GM08714 (cell line): ENCODE measurements at regions not wholly inside any gene's neighbourhood (a gene's known extent, or its start where the extent isn't known, plus 50 kb on each side); places are given as distances from the start of the nearest gene placed in this dataset.

Experiments used
- H3K4me3 ChIP-seq: fragments of 200-500 bp; sonication (Bioruptor generic); 2 replicates; pipeline ENCODE4 v1.5.1; 2014; ENCODE audit warnings: mild to moderate bottlenecking, low read length, inconsistent platforms
- ZNF274 ChIP-seq: IDR thresholded peaks from 2 replicates; pipeline ENCODE4 v1.6.1; 2012; ENCODE audit warnings: mild to moderate bottlenecking, low read depth, low read length

DNA sequence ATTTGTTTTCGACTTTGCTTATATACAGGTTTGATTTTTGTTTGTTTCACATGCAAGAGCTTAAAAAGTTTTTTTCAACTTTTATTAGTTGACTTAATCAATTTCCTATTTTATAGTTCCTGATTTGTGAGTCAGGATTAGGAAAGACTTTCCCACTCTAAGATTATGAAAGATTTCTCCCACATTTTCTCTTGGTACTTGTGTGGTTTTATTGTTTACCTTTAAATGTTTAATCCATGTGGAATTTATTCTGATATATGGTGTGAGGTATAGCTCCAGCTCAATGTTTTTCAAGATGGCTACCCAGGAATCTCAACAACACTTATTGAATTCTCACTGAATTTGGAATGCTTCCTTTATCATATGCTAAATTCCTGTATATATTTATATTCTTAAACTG is 117.8 kb upstream of the LGALSL start:
- H3K4me3 ChIP-seq = no peak overlapping the region
- no peak for TF ChIP-seq ZNF274

DNA sequence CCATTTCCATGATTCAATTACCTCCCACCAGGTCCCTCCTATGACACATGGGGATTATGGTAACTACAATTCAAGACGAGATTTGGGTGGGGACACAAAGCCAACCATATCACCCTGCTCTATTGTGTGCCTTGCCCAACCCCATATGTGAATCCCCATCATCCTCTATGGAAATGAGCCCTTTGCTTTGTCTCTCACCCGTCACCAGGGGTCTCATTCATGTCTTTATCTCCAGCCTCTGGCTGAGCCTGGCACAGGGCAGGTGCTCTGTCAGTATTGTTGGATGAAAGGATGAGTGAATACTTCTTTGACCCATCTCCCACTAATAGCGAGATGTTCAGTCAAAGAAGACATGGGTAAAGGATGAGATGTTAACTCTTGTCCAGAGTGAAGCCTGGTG is 116.6 kb upstream of the LGALSL start:
- TF ChIP-seq ZNF274 = no peak
- no peak overlapping the region for H3K4me3 ChIP-seq

DNA sequence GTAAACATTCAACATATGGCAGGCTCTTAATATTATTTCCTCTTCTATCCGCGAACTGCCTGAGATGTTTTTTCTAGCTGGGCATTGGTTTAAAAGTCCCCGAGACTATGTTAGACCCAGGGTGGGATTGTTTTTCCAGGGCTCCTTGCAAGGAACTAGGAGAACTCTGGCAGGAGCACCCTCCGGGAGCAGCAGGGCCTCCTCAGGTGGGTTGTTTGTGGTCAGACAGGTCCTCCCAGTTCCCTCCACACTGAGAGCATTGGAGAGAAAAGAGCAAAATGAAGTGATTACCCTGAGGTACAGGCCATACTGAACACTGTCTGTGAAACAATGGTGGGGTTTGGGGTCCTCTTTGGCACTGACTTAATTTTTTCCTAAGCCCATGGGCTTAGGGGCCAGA is 115.9 kb upstream of the LGALSL start:
- no peak for TF ChIP-seq ZNF274
- H3K4me3 ChIP-seq = no peak overlapping the region

DNA sequence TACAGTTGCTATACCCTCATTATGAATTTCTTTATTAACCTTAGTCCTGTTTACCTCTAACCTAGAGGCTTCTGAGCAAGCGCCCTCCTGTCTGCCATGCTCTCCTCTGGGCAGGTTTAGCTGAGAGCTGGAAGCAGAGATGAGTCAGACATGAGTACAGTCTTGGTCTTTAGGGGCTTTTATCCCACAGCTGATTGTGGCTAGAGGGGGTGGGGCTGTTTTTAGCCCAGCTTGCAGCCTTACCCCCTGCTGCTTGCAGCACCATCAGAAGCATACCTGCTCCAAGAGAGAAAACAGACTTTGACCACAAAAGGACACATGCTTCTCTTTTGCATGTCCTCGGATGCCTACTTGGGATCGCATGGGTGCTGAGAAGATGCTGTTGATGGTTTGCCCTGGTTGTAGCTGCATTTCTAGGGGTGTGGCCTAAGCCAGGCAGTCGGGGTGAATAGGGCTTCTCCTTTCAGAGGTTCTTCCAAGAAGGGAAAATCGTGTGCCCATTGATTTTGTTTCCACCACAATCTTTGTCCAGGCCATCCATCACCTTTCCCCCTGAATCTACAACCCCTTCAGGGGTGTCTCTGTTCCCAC is 115.0 kb upstream of the LGALSL start:
- no peak for TF ChIP-seq ZNF274

DNA sequence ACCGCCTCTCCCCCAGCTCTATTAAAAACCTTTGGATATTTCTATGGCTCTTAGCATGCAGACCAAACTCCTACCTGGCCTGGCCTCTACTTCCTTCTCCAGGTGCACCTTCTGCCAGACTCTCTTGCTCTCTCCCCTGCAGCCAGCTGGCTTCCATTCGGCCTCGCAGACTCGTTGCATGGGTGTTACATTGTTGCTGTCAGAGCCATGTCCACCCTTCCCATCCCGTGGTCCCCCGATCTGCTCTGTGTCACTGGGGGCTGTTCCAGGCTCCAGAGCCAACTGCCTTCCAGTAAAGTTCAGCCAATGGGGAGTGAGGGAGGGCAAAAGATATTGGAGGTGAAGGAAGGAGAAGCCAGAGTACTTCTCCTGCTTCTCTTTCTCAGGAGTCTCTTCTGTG is 112.5 kb upstream of the LGALSL start:
- H3K4me3 ChIP-seq = no peak overlapping the region
- TF ChIP-seq ZNF274 = no peak

More for the DNA sequence above, 115.0 kb upstream of the LGALSL start:
- H3K4me3 ChIP-seq = no peak overlapping the region

DNA sequence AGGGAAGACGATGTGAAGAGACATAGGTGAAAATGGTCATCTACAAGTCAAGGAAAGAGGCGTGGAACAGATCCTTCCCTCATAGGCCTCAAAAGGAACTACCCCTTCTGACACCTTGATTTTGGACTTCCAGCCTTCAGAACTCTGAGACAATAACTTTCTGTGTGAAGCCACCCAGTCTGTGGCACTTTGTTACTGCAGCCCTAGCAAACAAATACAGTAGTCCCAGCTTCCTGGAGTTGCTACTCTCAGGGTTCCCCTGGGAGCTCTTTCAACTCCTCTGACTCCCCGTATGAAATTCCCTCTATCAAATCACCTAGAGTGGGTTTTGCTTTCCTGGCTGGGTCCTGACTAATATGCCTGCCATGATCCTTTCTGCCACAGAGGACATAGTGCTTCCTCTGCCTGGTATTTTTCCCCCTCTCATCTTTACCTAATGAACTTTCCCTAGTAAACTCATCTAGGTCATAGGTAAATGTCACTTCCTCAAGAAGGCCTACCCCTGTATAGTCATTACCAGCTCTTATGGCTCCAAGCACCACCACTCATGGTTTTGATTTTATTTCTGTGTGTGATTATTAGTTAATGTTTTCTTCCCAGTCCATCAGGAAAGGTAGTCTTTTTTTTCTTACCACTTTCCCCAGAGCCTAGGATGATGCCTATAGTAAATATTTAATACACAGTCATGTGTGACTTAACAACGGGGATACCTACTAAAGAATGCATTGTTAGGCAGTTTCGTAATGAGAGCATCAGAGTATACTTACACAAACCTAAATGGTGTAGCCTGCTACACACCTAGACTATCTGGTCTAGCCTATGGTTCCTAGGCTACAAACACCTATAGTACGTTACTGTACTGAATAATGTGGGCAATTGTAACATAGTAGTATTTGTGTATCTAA is 111.5 kb upstream of the LGALSL start:
- no peak for TF ChIP-seq ZNF274
- H3K4me3 ChIP-seq = no peak overlapping the region

DNA sequence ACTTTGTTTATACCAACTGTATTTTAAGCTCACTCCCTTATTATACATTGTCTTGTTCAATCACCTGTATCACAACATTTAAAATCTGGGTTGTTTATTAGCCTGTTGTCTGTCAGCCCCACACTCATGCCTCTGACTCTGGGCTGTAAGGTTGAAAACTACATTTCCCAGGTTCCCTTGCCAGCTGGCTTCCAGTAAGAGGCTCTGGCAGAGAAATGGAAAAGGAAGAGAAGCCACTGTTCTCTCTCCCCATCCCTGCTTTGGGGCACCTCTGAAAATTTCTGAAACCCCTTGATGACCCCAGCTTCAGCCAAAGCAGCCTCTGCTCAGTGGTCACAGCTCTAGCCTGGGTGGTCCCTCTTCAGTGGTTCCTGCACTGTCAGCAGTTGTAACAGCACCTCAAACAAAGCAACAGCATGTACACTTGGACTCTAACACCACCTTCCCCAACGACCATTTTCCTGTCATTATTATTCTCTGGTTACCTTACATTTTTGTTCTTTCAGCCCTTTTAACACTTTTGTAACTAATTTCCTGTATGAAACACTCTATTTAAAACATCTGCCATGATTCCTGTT is 108.9 kb upstream of the LGALSL start:
- TF ChIP-seq ZNF274 = no peak

DNA sequence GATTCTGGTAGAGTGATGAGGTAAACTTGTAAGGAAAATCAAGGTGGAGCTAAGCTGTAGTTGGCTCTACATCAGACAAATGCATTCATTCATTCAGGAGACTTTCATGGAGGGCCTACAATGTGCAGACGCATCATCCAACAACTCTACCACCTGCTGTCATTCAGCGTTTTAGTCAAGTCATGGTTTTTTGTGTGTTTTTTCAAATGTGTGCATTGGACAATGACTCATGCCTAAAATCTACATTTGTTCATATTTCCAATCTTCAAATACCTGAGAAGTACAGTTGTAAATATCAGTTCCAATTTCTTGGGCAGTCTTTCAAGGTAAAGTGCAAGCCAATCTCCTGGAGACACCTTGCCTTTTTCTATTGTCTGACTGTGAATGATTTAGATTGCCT is 108.0 kb upstream of the LGALSL start:
- TF ChIP-seq ZNF274 = no peak
- no peak overlapping the region for H3K4me3 ChIP-seq

More for the DNA sequence above, 108.9 kb upstream of the LGALSL start:
- no peak overlapping the region for H3K4me3 ChIP-seq

DNA sequence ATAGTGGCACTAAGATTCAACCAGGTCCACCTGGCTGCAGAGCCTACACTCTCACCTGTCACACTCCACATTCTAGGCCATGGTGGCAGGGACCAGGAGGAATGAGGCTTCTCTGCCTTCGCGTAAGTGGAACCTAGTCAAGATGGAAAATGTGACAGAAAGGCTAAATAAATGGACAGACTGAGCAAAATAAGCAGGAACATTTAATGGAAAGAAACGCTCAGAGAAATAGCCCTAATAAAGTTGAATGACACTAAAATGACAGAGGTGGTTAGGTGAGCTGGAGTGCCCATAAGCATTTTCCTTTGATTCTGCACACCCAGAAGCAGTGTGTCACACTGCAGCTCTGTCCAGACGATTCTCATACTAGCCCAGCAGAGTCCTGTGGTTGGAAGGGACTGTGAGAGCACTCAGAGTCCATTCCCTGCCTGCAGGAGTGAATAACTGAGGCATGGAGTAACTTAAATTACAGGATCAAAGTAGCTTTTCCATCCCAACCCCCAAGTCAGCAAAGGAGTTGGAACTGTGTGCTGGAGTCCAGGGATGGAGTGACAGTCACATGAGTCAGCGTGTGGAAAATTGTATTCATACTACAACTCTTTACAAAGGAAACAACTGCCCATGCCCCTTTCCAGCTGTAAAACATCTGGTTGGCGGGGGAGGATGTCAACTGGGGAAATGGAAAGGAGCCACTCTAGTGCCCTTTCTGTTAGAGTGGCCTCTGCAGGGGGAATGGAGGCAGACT is 105.4 kb upstream of the LGALSL start:
- no peak for TF ChIP-seq ZNF274
- no peak overlapping the region for H3K4me3 ChIP-seq

DNA sequence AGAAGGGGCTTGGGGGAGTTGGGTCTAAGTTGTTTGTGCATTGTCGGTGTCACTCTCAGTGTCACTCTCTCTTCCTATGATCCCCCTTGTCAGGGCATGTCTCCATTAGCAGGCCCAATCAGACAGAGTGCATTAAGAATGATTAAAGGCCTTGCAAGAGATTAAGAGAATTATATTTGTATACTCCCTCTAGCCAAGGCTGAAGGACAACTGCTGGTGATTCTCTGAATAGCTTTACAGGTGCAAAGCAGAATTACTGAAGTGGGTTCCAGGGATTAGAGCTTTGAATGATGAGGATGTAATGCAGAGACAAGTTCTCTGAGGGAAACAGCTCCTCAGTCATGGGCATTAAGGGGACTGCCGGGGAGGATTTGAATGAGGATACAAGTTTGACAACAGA is 104.8 kb upstream of the LGALSL start:
- no peak for TF ChIP-seq ZNF274
- H3K4me3 ChIP-seq = no peak overlapping the region

DNA sequence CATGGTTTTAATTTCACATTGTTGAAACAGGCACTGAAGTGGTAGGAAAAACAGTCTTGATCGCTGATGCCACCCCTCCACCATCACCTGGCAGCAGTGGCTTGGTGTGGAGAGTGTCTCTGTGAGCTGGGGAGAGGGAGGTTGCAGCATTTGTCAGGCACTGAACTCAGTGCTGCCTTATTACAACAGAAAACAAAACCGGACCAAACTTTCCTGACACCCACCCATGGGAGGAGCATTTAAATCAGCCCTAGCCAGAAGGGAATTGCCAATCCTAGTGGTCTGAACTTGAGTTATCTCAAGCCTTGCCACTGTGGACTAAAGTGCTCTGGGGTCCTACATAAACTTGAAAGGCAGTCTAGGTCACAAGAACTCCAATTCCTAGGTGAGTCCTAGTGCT is 103.0 kb upstream of the LGALSL start:
- no peak for TF ChIP-seq ZNF274
- no peak overlapping the region for H3K4me3 ChIP-seq

DNA sequence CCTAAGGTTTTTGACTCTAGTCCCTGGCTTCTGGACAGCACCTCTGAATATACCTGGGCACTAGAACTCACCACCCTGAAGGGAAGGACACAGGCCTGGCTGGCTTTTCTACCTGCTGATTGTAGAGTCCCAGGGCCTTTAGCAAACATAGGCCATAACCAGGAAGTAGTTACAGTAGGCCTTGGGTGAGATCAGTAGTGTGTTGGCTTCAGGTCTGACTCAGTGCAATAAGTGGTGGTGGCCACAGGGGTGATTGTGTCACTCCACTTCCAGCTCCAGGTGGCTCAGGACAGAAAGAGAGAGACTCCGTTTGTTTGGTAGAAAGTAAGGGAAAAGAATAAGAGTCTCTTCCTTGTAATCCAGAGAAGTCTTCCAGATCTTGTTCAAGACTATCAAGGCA is 101.7 kb upstream of the LGALSL start:
- H3K4me3 ChIP-seq = no peak overlapping the region
- no peak for TF ChIP-seq ZNF274

DNA sequence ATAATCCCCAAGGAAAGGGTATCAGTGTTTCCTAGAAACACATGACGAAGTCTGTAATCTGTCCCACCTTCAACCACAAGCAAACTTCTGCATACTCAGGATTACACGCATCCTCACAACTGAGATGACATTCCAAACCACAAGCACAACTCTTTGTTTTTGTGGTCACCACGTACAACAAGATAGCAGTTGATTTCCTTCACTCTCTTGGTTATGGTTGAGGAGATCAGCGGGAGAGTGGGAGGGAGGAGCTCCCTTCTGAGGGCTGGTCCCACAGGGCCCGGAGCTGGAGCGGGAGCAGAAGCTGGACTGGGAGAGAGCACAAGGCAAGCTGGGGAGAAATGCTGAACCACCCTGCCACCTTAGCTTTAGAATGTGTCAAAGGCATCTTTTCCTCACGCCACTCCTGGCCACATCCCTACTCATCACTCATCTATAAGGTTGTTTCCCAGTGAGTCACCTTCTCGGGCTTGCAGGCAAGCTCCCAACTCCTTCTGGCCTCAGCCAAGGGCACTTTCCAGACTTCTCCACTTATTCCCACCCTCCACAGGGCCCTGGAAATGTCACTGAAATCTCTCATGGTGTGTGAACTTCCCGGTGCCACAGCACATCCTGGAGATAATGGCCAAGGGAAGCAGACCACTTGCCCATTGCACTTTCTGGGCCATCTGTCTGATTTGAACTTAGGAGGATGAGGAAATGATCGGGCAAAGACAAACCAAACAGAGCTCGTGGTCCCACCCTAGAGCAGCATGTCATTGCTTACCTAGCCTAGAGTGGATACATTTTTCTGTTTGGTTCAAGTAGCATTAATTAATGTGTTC is 98.9 kb upstream of the LGALSL start:
- TF ChIP-seq ZNF274 = no peak
- no peak overlapping the region for H3K4me3 ChIP-seq

DNA sequence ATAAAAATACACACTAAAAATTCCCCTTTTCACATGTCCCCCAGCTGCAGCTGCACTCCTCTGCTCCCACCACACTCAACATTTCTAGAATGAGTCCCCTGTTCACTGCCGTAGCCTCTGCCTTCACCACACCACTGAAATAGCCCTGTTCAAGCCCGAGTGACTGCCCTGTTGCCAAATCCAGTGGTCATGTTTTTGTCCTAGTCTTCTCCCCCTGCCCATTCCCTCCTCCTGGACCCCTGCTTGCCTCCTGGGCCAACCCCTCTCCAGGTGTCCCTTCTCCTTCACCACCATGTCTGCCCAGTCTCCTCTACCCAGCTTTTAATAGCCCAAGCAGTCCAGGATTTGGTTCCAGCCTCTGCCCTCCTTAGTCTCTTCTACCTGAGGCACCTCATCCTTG is 97.1 kb upstream of the LGALSL start:
- no peak for TF ChIP-seq ZNF274
- no peak overlapping the region for H3K4me3 ChIP-seq
